NCI-H82 (cell line): ENCODE measurements at regions not wholly inside any gene's neighbourhood (a gene's known extent, or its start where the extent isn't known, plus 50 kb on each side); places are given as distances from the start of the nearest gene placed in this dataset.
"Not testable (repeated sequence)": the region's sequence is repeated elsewhere in the genome, so short reads cannot be mapped to it uniquely, and the experiment has no call there.

ENCODE experiments used
- DNase-seq: peaks from one replicate; lab custom pipeline; 2025; lab: John Stamatoyannopoulos, UW

DNA sequence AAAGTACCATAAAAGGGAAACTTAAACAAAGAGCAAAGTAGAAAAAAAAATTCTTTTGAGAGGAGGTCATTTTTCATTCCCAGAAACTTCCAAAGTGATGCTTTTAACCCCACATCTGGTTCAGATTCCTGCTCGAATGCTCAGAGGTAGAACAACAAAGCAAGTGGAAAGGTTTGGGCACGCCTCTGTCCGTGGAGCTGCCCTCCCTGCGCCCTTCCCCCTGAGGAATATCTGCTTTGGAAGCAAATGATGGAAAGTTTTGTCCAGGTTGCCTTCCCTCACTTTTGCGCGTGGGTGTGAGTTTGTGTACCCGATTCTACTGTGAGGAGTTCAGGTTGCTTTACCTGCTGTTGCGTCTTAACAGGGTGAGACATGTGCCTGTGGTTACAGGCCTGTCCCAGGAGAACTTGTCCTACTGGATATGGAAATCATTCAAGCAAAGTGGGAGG, 110.2 kb downstream of the KLF5 start:
- DNase-seq: no peak

DNA sequence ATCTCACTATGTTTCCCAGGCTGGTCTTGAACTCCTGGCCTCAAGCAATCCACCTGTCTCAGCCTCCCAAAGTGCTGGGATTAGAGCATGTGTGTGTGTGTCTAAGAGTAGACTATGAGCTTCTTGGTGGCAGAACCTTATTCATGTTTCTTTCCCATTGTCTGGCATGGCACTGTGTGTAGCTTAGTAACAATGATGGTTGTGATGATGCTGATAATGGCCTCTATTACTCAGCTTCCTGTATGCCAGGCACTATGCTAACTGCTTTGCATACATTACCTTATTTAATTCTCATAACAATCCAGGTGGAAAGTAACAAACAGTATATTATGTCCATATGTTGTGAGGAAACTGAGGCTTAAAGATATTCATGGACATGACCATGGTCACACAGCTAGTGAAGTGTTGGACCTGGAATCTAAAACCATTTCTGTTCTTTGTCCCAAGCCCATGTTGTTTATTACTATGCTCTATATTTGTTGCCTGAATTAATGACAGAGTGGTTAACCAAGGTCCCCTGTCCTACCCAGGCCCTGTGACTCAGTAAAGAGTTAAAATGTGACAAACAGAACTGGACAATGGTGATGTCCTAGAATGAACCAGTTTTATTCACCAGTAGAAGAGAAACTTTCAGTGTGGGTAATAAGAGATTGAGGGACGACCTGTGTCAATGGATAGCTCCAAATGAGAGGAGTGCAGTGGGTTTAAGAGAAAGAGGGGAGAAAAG, 109.6 kb downstream of the KLF5 start:
- DNase-seq: no peak

DNA sequence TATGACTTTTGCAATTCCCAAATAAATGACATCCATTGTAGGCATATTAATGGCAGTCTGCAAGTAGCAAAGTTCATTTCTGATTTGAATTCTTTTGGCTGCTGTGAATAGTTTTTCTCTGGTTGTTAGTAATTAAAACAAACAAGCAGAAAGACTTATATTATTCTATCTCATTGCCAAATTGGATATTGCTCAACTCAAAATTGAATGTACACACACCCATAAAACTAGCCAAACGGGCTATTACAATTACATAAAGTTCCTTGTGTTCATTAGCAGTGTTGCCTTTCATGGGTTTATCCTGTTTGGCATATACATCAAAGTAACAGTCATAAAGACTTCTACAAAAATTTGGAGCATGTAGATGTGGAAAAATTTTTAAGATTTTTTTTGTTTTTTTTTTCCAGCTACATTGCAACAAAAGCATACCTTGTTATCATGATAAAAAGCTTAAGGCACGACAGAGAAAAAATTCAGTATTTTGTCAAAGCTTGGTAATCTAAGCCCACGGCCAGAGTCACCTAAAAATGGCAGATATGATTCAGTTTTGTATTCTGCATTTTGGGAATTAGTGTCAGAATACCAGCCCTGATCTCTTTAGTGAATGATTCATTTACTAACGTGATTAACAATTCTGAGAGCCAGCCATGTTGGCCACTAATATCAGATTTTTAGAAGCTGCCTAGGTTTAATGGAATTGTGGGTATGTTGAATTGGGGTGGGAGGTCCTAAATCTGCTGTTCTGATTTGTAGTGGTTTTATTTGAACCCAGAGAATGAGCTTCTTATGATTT, 108.4 kb downstream of the KLF5 start:
- DNase-seq: peak; percentile 10

DNA sequence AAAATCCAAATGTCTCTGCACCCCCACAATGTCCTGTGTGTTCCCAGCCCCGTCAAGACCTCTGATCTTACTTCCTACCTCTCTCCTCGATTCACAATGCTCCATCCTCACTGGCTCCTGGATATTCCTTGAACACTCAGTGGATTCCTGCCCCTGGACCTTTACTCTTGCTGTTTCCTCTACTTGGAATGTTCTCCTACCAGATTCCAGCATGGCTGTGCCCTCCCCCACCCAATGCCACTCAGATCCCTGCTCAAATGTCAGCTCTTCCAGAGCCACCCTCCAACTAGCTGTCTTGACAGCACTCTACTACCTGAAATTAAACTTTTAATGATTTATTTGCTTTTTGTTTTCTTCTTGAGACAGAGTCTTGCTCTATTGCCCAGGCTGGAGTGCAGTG, 107.4 kb downstream of the KLF5 start:
- no peak for DNase-seq

DNA sequence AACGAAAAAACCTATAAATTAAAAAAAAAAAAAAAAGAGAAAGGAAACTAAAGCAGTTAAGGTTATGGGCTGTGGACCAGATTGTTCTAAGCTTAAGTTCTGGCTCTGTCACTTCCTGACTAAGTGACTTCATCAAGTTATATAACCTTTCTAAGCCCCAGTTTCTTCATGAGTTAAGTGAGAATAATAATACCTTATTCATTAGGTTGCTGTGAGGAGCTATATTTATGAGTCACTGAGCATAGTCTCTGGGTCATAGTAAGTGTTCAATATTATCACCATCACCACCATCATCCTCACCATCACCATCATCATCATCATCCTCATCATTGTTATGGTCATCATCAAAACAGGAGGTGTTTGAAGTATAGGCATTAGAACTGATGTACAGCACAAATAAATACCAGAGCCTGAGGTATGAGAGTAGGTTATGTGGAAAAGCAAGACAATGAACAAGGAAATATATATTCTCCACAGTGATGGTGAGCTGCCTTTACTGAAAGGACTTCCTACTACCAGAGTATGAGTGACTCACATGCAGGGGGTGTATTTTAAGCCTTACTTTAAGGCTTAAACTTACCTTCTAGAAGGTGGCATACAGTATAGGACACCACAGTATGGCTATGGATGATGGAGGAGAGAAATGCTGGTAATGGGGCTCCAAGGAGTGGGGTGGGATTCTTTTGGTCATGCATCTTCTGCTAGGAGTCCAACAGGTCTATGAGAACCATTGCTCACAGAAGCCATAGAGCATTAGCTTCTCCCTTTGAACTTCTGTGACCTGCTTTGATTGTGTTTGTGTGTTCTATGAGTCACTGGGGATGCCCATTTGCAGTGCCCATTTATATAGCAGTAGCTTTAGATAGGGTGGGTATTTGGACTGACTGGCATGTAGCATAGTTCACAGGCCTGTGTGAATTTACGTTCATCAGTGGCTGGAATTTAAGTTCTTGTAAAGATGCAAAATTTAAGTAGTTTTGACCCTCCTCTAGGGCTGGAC, 104.4 kb downstream of the KLF5 start:
- no peak for DNase-seq

DNA sequence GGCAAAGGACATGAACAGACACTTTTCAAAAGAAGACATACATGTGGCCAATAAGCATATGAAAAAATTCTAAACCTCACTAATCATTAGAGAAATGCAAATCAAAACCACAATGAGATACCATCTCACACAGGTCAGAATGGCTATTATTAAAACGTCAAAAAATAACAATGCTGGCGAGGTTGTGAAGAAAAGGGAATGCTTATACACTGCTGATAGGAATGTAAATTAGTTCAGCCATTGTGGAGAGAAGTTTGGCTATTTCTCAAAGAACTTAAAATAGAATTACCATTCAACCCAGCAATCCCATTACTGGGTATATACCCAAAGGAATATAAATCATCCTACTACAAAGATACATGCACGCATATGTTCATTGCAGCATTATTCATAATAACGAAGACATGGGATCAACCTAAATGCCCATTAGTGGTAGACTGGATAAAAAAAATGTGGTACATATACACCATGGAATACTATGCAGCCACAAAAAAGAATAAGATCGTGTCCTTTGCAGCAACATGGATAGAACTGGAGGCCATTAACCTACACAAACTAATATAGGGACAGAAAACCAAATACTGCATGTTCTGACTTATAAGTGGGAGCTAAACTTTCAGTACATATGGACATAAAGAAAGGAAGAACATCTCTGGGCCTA, 101.7 kb downstream of the KLF5 start:
- not testable (repeated sequence) for DNase-seq

DNA sequence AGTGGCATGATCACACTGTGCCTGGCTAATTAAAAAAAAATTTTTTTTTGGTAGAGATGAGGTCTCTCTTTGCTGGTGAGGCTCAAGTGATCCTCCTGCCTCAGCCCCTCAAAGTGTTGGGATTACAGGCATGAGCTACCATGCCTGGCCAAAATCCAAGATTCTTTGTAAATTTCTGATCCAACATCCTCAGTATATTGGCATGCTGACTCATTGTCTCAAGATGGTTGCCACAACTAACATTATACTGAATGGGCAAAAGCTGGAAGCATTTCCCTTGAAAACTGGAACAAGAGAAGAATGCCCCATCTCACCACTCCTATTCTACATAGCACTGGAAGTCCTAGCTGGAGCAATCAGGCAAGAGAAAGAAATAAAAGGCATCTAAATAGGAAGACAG, 100.0 kb downstream of the KLF5 start:
- no peak for DNase-seq

DNA sequence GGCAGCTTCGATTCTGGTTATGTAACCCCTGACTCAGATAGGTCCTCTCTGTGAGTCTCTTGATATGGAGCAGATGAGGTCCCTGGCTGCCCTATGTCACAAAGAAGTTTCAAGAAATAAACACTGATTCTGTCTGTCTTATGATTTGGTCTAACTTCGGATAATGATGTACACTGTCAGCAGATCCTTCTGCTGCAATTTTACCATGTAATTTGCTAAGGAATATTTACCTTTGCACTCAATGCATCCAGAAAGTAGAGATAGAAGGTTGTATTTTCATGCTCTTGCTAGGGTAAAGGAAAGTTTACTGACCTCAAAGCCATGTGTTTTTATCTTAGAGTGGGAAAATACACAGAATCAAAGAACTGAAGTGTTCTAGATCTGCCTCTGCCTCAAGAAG, 98.2 kb downstream of the KLF5 start:
- DNase-seq: no peak

DNA sequence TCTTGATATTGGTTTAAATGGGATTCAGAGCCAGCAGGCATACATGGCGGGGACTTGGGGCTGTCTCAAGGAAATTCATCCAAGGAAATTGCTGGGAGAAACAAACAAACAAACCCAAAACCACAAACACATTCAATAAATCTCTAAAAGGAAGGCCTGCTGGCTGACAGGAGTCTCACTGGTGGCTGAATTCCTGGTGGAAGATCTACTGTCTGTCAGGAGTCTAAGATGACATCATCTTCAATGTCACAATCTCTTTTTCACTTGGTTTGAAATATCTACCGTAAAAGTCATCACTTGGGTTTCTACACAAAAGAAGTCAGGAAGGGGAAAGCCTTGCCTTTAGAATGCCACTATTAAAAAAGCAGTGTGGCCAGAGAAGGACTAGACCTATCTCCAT, 87.9 kb downstream of the KLF5 start:
- DNase-seq: no peak

DNA sequence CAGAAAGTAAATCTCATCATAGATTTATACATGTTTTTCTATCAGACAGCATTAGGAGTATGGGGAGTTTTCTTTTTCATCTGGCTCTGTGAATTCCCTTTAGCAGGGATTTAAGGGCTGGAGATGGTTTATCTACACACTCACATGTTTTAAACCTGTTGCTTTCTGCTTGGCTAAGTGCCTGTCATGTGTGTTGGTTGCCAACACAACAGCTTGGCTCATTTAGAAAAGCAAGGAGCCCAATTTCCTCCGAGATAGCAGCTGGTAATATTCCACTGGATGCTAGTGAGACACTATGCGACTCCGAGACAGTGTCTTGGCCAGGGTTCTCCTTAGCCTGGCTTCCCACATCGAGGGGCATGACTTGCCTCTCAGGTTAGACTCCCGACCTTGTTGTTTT, 83.3 kb downstream of the KLF5 start:
- no peak for DNase-seq

DNA sequence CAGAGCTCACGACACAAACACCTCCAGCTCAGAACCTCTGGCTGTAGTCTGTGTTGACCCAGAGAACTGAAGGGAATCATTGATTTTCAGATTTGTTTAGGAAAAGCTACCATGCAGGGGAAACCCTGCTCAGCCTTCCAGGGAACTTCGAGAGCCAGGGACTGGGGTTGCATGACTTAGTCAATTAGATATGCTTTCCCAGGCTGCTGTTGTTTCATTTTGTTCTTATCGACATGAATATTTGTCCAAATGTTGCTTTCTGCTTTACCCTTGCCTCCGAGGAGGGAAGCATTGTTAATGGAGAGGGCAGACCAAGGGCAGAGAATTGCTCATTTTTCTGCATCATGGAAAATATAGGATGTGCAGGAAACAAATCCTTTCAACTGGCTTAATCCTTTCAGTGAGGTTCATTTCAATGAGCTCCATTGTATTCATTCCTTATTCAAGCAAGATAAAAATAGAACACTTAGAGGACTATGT, 82.5 kb downstream of the KLF5 start:
- DNase-seq: no peak

DNA sequence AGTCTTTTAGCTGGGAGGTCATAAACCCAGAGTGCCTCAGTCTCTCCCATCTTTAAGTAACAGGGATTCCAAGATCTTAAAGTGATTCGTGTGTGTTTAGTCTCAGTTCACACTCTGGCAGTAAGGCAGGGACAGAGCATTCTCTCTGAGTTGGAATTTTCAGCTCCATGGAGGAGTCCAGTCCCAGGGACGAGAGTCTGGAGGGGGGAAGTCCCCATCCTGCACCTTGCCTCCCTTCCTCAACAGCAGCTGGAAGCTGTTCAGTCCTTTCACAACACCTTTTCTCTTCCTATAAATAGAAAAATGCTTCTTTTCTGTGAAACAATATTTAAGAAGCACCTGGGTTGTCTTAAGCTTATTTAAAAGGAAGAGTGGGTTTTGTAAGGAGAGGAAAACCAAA, 82.0 kb downstream of the KLF5 start:
- no peak for DNase-seq

DNA sequence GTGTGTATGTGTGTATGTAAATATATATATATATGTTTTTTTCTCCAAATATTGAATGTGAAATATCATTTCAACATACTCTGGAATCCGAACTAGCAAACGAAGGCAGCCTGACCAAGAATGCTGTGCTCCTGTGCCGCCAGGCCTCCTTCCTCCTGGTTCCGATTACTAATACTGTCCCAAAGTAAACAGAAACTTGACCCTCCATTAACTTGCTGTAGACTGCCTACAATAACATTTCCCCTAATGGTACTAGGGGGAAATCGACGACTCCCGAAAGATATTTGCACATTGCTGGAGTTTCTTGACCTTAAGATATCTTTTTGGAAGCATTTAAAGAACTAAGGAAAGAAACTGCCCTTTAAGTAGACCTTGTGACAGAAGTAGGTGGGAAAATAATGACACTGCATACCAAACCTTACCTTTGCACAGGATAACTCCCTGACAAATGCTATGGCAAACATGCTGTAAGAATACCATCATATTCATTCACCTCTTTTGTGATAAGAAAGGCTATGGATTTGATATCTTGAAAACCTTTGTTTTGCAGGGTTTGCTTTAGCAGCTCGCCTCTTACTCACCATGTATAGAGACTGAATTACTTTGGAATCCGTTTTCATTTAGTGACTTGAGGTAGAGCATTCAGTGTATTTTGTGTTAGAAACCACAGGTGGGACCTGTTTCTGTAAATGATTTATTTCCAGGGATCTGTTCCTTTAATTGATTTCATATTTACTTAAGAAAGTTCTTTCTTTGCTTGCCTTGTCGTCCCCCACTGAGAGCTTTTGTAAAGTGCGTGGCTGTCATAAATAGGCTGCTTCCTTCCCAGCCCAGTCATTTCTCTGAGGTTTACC, 80.1 kb downstream of the KLF5 start:
- DNase-seq: no peak

DNA sequence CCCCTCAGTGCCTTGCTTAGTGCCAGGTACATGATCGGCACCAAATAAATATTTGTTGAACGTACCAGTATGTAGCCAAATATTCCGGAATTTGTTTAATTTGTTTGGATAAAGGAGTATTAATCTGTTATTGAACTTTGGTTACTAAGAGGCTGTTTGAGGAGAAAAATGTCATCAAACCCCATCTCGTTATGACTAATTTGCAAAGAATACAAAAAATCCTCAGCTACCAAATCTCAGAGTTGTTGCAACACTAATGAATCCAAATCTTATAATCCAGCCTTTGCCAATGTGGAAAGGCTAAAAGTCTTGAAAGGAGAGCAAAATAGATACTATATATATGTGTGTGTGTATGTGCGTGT, 79.5 kb downstream of the KLF5 start:
- no peak for DNase-seq

DNA sequence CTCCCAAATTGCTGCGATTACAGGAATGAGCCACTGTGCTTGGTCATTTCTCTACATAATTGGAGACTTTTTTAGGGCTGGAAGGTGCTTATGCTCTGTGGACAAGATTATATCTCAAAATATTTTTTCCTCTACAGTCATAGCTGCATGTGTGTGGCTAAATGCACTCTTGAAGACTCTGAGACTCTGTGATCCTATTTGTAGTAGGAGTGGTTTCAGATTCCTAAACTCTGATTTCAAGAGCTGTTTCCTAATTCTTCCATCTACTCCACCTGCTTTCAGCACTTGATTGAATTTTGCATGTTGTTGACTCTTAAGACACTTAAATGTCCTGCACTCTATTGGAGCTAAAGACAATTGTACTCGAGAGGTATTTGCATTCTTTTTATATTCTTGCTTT, 78.0 kb downstream of the KLF5 start:
- no peak for DNase-seq

DNA sequence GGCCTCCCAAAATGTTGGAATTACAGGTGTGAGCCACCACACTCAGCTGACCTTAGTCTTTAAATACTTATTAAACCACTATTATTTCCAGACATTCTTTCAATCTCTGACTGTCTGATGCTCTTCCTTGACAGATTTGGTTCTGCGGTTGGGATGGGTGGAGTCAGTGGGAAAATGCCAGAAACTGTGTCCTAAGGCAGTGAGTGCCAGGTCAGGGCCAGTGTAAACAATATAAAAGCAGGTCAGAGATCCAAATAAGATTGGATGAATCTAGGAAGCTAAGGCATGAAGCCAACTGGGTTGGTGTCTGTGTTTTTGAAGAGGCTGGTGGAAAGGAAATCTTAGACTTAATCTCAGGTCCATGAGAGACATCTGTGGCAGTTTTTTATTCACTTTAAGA, 74.7 kb downstream of the KLF5 start:
- DNase-seq: no peak

DNA sequence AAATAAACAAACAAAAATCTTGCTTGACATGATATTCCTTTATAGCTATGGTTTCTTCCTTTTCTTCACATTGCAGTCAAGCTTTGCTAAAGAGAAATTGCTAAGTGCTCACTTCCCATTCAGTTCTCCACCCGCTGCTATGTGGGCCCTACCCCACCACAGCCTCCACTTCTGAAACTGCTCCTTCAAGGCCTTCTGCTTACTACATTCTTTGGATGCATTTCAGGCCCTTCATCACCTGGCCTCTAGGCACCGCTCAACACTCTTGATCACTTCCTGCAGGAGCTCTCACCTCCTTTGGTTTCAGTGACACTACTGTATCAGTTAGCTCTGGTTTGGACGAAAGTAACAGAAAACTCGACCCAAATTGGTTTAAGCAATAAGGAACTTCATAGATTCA, 72.4 kb downstream of the KLF5 start:
- DNase-seq: no peak

DNA sequence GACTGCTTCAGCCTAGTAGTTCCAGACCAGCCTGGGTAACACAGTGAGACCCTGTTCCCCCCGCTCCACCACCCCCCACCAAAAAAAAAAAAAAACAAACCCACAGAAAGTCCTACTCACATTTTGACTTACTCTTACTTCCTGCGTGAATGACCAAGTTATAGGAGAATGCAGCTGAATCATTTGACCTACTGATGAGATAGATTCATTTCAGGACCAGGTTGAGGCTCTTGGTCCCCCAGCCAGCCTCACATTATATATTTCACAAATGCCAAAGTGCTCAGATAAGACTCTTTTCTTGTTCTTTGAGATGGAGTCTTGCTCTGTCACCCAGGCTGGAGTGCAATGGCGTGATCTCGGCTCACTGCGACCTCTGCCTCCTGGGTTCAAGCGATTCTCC, 70.2 kb downstream of the KLF5 start:
- no peak for DNase-seq
